ENCODE measurements at regions not wholly inside any gene's neighbourhood (a gene's known extent, or its start where the extent isn't known, plus 50 kb on each side); places are given as distances from the start of the nearest gene placed in this dataset.

- TF ChIP-seq, protein P1, sequence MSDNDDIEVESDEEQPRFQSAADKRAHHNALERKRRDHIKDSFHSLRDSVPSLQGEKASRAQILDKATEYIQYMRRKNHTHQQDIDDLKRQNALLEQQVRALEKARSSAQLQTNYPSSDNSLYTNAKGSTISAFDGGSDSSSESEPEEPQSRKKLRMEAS (IDR thresholded peaks at IDR 0.05; ENCODE audit: insufficient read depth, insufficient read length): no peak
- TF ChIP-seq CTCF (IDR thresholded peaks at IDR 0.05; ENCODE audit: extremely low read depth in 1 of 2, insufficient read depth in 1 of 2, low read depth in 1 of 2, low read length in 2 of 2): no peak
- TF ChIP-seq EZH2 (IDR thresholded peaks at IDR 0.05; ENCODE audit: borderline replicate concordance, low read depth, low read length, severe bottlenecking): no peak
- TF ChIP-seq POLR2A (IDR thresholded peaks at IDR 0.05; ENCODE audit: low read depth, low read length): no peak
- no peak for TF ChIP-seq POLR2AphosphoS5 (IDR thresholded peaks at IDR 0.05; ENCODE audit: insufficient read depth, low read depth, low read length)
- TF ChIP-seq FOS (IDR thresholded peaks at IDR 0.05; ENCODE audit: borderline replicate concordance, insufficient read depth, low read length): no peak
- no peak for TF ChIP-seq MYC (IDR thresholded peaks at IDR 0.05; ENCODE audit: low read depth, low read length)
- no peak for TF ChIP-seq JUN (IDR thresholded peaks at IDR 0.05; ENCODE audit: borderline replicate concordance, insufficient read depth, insufficient read length, low read depth)
Observed at GRCh38 chr2:13652531-13653313, 936.0 kb downstream of the TRIB2 start.

Measured in endothelial cell of umbilical vein (primary cell).